ENCODE measurements at regions not wholly inside any gene's neighbourhood (a gene's known extent, or its start where the extent isn't known, plus 50 kb on each side); places are given as distances from the start of the nearest gene placed in this dataset.

DNA sequence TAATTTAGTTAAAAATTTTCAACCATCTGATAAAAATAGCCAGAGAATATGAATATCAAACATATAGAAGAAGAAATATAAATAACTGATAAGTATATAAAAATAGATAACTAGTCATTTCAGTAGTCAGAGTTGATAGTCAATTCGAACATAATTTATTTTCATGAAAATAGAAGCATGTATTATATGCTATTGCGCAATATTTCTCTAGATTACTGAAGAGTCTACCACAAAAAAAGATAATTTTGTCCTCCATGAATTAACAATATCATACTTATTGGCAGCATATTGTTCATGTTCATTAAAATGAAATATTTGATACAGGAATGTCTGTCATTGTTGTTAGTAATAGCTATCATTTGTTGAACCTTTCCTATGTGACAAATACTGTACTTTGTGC, 376.2 kb upstream of the TOM1L1 start:
- TF ChIP-seq, protein P1, sequence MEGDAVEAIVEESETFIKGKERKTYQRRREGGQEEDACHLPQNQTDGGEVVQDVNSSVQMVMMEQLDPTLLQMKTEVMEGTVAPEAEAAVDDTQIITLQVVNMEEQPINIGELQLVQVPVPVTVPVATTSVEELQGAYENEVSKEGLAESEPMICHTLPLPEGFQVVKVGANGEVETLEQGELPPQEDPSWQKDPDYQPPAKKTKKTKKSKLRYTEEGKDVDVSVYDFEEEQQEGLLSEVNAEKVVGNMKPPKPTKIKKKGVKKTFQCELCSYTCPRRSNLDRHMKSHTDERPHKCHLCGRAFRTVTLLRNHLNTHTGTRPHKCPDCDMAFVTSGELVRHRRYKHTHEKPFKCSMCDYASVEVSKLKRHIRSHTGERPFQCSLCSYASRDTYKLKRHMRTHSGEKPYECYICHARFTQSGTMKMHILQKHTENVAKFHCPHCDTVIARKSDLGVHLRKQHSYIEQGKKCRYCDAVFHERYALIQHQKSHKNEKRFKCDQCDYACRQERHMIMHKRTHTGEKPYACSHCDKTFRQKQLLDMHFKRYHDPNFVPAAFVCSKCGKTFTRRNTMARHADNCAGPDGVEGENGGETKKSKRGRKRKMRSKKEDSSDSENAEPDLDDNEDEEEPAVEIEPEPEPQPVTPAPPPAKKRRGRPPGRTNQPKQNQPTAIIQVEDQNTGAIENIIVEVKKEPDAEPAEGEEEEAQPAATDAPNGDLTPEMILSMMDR (IDR thresholded peaks at IDR 0.05; ENCODE audit: poor library complexity, severe bottlenecking): no peak

GRCh38 chr17:54527941-54528340, 372.7 kb upstream of the TOM1L1 start:
- H3K9me3 ChIP-seq (ENCODE audit: severe bottlenecking): peaks cover 5% of the 10 kb centered on the region
- H3K27me3 ChIP-seq (ENCODE audit: insufficient read depth, poor library complexity, severe bottlenecking): no peaks in the 10 kb centered on the region
- H3K27ac ChIP-seq (ENCODE audit: poor library complexity, severe bottlenecking): no peak overlapping the region
- ATAC-seq (ENCODE audit: low read depth): no peak
- TF ChIP-seq, protein P1 (IDR thresholded peaks at IDR 0.05; ENCODE audit: poor library complexity, severe bottlenecking): no peak
- no peaks in the 10 kb centered on the region for H3K4me1 ChIP-seq (ENCODE audit: insufficient read depth, poor library complexity, severe bottlenecking)
- DNase-seq (ENCODE audit: low spot score): no peak
- no peaks in the 10 kb centered on the region for H3K36me3 ChIP-seq (ENCODE audit: low read depth)
- no peak overlapping the region for H3K4me3 ChIP-seq (ENCODE audit: severe bottlenecking)

More for the DNA sequence above, 376.2 kb upstream of the TOM1L1 start:
- H3K27me3 ChIP-seq (ENCODE audit: insufficient read depth, poor library complexity, severe bottlenecking): peaks cover 3% of the 10 kb centered on the region
- DNase-seq (ENCODE audit: low spot score) (no peak), ATAC-seq (ENCODE audit: low read depth) (no peak)
- H3K36me3 ChIP-seq (ENCODE audit: low read depth): no peaks in the 10 kb centered on the region
- H3K27ac ChIP-seq (ENCODE audit: poor library complexity, severe bottlenecking): no peak overlapping the region
- H3K9me3 ChIP-seq (ENCODE audit: severe bottlenecking): peaks cover 5% of the 10 kb centered on the region
- no peaks in the 10 kb centered on the region for H3K4me1 ChIP-seq (ENCODE audit: insufficient read depth, poor library complexity, severe bottlenecking)
- no peak overlapping the region for H3K4me3 ChIP-seq (ENCODE audit: severe bottlenecking)

DNA sequence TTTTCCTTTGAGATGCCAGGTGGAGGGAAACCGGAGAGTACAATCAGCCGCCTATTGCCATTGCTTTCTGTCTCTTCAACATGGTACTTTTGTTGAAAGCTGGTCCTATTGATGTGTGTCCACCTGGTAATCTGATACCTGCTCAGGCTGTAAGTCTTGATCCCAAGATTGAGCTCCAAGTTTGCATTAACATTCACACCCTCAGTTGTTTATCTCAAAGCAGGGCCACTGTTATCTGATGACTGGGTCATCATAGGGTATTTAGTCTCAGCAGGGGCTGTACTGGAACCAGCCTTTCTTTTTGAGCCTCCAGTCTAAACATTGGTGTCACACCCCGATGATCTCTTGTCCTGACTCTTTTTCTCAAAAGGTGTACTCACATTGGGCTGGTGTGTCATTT, 370.3 kb upstream of the TOM1L1 start:
- DNase-seq (ENCODE audit: low spot score) (no peak), ATAC-seq (ENCODE audit: low read depth) (no peak)
- no peak overlapping the region for H3K27ac ChIP-seq (ENCODE audit: poor library complexity, severe bottlenecking)
- H3K36me3 ChIP-seq (ENCODE audit: low read depth): no peaks in the 10 kb centered on the region
- H3K4me1 ChIP-seq (ENCODE audit: insufficient read depth, poor library complexity, severe bottlenecking): no peaks in the 10 kb centered on the region
- no peak overlapping the region for H3K4me3 ChIP-seq (ENCODE audit: severe bottlenecking)
- H3K9me3 ChIP-seq (ENCODE audit: severe bottlenecking): peaks cover 9% of the 10 kb centered on the region
- no peaks in the 10 kb centered on the region for H3K27me3 ChIP-seq (ENCODE audit: insufficient read depth, poor library complexity, severe bottlenecking)
- TF ChIP-seq, protein P1 (IDR thresholded peaks at IDR 0.05; ENCODE audit: poor library complexity, severe bottlenecking): no peak

GRCh38 chr17:54536306-54536705, 364.3 kb upstream of the TOM1L1 start:
- Histone ChIP-seq H3K27ac (ENCODE audit: poor library complexity, severe bottlenecking) (no peak overlapping the region), H3K4me3 (ENCODE audit: severe bottlenecking) (no peak overlapping the region), H3K27me3 (ENCODE audit: insufficient read depth, poor library complexity, severe bottlenecking) (no peaks in the 10 kb centered on the region), H3K4me1 (ENCODE audit: insufficient read depth, poor library complexity, severe bottlenecking) (no peaks in the 10 kb centered on the region), H3K36me3 (ENCODE audit: low read depth) (no peaks in the 10 kb centered on the region), H3K9me3 (ENCODE audit: severe bottlenecking) (peaks cover 7% of the 10 kb centered on the region)
- DNase-seq (ENCODE audit: low spot score) (no peak), ATAC-seq (ENCODE audit: low read depth) (no peak)
- TF ChIP-seq, protein P1 (IDR thresholded peaks at IDR 0.05; ENCODE audit: poor library complexity, severe bottlenecking): no peak

DNA sequence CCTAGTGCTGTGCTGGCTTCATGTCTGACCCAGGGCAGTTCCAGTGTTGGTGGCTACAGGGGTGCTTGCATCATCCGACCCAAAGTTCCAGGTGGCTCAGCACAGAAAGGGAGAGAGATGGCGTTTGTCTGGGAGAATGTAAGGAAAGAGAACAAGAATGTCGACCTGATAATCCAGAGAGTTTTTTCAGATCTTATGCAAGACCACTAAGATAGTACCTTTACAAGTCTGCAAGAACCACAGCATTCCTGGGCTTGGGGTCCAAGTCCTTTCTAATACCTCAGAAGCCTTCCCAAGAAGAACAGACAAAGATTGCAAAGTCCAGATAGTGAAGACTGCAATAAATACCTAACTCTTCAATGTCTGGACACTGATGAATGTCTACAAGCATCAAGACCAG, 363.0 kb upstream of the TOM1L1 start:
- ATAC-seq (ENCODE audit: low read depth) (no peak), DNase-seq (ENCODE audit: low spot score) (no peak)
- no peak overlapping the region for H3K4me3 ChIP-seq (ENCODE audit: severe bottlenecking)
- peaks cover 9% of the 10 kb centered on the region for H3K9me3 ChIP-seq (ENCODE audit: severe bottlenecking)
- TF ChIP-seq, protein P1 (IDR thresholded peaks at IDR 0.05; ENCODE audit: poor library complexity, severe bottlenecking): no peak
- H3K36me3 ChIP-seq (ENCODE audit: low read depth): no peaks in the 10 kb centered on the region
- no peaks in the 10 kb centered on the region for H3K4me1 ChIP-seq (ENCODE audit: insufficient read depth, poor library complexity, severe bottlenecking)
- no peaks in the 10 kb centered on the region for H3K27me3 ChIP-seq (ENCODE audit: insufficient read depth, poor library complexity, severe bottlenecking)
- H3K27ac ChIP-seq (ENCODE audit: poor library complexity, severe bottlenecking): no peak overlapping the region
